KMS-11 (cell line): ENCODE measurements at regions not wholly inside any gene's neighbourhood (a gene's known extent, or its start where the extent isn't known, plus 50 kb on each side); places are given as distances from the start of the nearest gene placed in this dataset.

Experiments used
- H2AFZ ChIP-seq: fragments of 200-600 bp; sonication (generic); 2 replicates; pipeline ENCODE4 v1.6.1; 2016; ENCODE audit warnings: antibody characterized with exemption, mixed run types, low read depth
- H3K27ac ChIP-seq: fragments of 200-600 bp; sonication (generic); 2 replicates; pipeline ENCODE4 v1.6.1; 2016; ENCODE audit warnings: mild to moderate bottlenecking, mixed run types
- H3K27me3 ChIP-seq: fragments of 200-600 bp; sonication (generic); 2 replicates; pipeline ENCODE4 v1.6.1; 2017; ENCODE audit warnings: mild to moderate bottlenecking, low read depth, mixed run types, moderate library complexity; ENCODE audit not compliant: insufficient read depth
- H3K36me3 ChIP-seq: fragments of 200-600 bp; sonication (generic); 2 replicates; pipeline ENCODE4 v1.6.1; 2017; ENCODE audit warnings: mild to moderate bottlenecking, mixed run types; ENCODE audit not compliant: insufficient read depth
- H3K4me1 ChIP-seq: fragments of 200-600 bp; sonication (generic); 2 replicates; pipeline ENCODE4 v1.6.1; 2016; ENCODE audit warnings: mild to moderate bottlenecking, low read depth, mixed run types; ENCODE audit not compliant: poor library complexity, severe bottlenecking
- H3K4me2 ChIP-seq: fragments of 200-600 bp; sonication (generic); 2 replicates; pipeline ENCODE4 v1.7.0; 2016; ENCODE audit warnings: mild to moderate bottlenecking, mixed run types
- H3K4me3 ChIP-seq: fragments of 200-600 bp; sonication (generic); IDR thresholded peaks from 2 replicates; pipeline ENCODE4 v1.6.1; 2017; ENCODE audit warnings: low read depth, low read length, mixed read lengths; ENCODE audit not compliant: insufficient read depth
- H3K79me2 ChIP-seq: fragments of 200-600 bp; sonication (generic); 2 replicates; pipeline ENCODE4 v1.6.1; 2016; ENCODE audit warnings: low read depth, mixed run types; ENCODE audit not compliant: insufficient read depth
- H3K9ac ChIP-seq: fragments of 200-600 bp; sonication (generic); 2 replicates; pipeline ENCODE4 v1.6.1; 2016; ENCODE audit warnings: mild to moderate bottlenecking, mixed run types
- H4K20me1 ChIP-seq: fragments of 200-600 bp; sonication (generic); 2 replicates; pipeline ENCODE4 v1.6.1; 2016; ENCODE audit warnings: mild to moderate bottlenecking, mixed run types; ENCODE audit not compliant: insufficient read depth
- CTCF ChIP-seq: fragments of 200-600 bp; sonication (generic); conservative IDR thresholded peaks from 2 replicates; pipeline ENCODE4 v1.6.1; 2017; ENCODE audit warnings: low read depth, mild to moderate bottlenecking, antibody characterized with exemption, low read length, moderate library complexity, mixed read lengths

DNA sequence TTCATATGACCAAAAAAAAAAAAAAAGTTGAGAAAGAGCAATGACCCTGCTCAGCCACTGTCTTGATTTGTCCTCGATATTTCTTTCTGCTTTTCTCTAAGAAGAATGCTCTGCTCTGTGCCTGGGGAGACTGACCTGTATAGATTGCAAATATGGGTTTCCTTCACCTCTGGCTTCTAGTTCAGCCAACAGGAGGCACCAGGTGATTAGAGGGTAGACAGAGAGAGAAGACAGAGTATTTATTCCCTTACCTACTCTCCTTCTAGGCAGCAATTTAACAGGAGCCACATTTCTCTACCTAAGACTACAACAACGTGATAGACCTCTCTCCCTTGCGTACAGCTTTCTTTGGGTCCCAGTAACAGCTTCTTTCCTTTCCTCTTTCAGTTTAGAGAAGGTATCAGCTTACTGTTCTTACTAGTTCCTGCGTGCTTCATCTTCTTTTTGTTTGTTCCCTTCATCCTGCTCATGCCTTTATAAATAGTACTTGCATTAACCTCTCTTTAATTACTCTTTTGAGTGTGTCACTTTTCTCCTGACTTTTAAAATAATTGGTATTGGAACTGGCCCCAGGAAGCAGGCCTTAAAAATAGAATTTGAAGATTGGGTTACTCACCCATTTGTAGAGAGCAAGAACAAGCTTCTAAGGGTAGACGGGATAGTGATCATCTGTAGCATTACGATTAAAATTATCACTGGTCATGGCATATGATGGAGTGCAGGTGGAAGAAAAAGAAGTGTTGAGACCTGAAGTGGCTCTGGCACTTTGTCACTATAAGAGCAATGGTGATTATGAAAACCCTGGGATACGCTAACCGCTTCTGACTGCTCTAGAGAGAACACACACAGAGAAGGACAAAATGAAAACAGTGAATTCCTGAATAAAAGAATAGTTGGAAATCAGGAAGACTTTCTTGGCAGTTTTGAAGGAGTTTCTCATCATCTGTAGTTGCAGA is 161.2 kb upstream of the FSTL4 start:
- Histone ChIP-seq H3K9ac (no peak overlapping the region), H3K79me2 (no peaks in the 10 kb centered on the region), H3K27me3 (no peaks in the 10 kb centered on the region), H3K27ac (no peak overlapping the region), H2AFZ (no peak overlapping the region), H3K36me3 (no peaks in the 10 kb centered on the region), H3K4me3 (no peak overlapping the region), H3K4me2 (no peak overlapping the region), H4K20me1 (no peaks in the 10 kb centered on the region), H3K4me1 (no peaks in the 10 kb centered on the region)
- no peak for TF ChIP-seq CTCF

DNA sequence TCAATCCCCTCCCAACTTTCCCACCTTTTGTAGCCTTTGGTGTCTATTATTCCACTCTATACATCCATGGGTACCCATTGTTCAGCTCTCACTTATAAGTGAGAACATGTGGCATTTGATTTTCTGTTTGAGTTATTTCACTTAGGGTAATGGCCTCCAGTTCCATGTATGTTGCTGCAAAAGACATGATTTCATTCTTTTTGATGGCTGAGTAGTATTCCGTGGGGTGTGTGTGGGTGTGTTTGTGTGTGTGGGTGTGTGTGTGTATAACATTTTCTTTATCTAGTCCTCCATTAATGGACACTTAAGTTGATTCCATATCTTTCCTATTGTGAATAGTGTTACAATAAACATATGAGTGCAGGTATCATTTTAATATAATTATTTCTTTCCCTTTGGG is 157.5 kb upstream of the FSTL4 start:
- Histone ChIP-seq H3K4me1 (no peaks in the 10 kb centered on the region), H3K4me3 (no peak overlapping the region), H3K4me2 (no peak overlapping the region), H3K27ac (no peak overlapping the region), H3K9ac (no peak overlapping the region), H2AFZ (no peak overlapping the region), H3K27me3 (no peaks in the 10 kb centered on the region), H3K36me3 (no peaks in the 10 kb centered on the region), H3K79me2 (no peaks in the 10 kb centered on the region), H4K20me1 (no peaks in the 10 kb centered on the region)
- no peak for TF ChIP-seq CTCF

GRCh38 chr5:133763744-133764143 is 151.4 kb upstream of the FSTL4 start:
- no peak for TF ChIP-seq CTCF
- H3K27ac ChIP-seq = no peak overlapping the region
- no peaks in the 10 kb centered on the region for H4K20me1 ChIP-seq
- no peak overlapping the region for H2AFZ ChIP-seq
- no peak overlapping the region for H3K9ac ChIP-seq
- no peaks in the 10 kb centered on the region for H3K36me3 ChIP-seq
- no peaks in the 10 kb centered on the region for H3K27me3 ChIP-seq
- H3K4me2 ChIP-seq = no peak overlapping the region
- H3K4me3 ChIP-seq = no peak overlapping the region
- no peaks in the 10 kb centered on the region for H3K4me1 ChIP-seq
- no peaks in the 10 kb centered on the region for H3K79me2 ChIP-seq

- no peak overlapping the region for H3K4me3 ChIP-seq
- H3K9ac ChIP-seq = no peak overlapping the region
- no peaks in the 10 kb centered on the region for H4K20me1 ChIP-seq
- no peaks in the 10 kb centered on the region for H3K36me3 ChIP-seq
- no peak overlapping the region for H3K27ac ChIP-seq
- TF ChIP-seq CTCF = no peak
- no peak overlapping the region for H3K4me2 ChIP-seq
- H3K27me3 ChIP-seq = no peaks in the 10 kb centered on the region
- H2AFZ ChIP-seq = no peak overlapping the region
- no peaks in the 10 kb centered on the region for H3K79me2 ChIP-seq
- no peaks in the 10 kb centered on the region for H3K4me1 ChIP-seq
Observed at GRCh38 chr5:133761632-133762031, 149.3 kb upstream of the FSTL4 start.
